ENCODE measurements at regions not wholly inside any gene's neighbourhood (a gene's known extent, or its start where the extent isn't known, plus 50 kb on each side); places are given as distances from the start of the nearest gene placed in this dataset.

- TF ChIP-seq CTCF (IDR thresholded peaks at IDR 0.05) (no peak), EZH2 (IDR thresholded peaks at IDR 0.05) (no peak)
These were observed 423.9 kb downstream of the NPHP4 start for GRCh38 chr1:5568321-5568720.

All from neural progenitor cell (in vitro differentiated cells).